T-cell (primary cell): ENCODE measurements at regions not wholly inside any gene's neighbourhood (a gene's known extent, or its start where the extent isn't known, plus 50 kb on each side); places are given as distances from the start of the nearest gene placed in this dataset.

Source experiments
- ATAC-seq, 4 experiments: fragments of 200-7000 bp in 3 of 4; fragments of 150-1000 bp in 1 of 4; cut with Tn5 transposase; replicated peaks in 1 of 4; 1 replicate in 3 of 4; 2 replicates in 1 of 4; pipeline ENCODE4 v1.10.0; 2021; ENCODE audit warnings: moderate library complexity in 3 of 4, mild to moderate bottlenecking in 2 of 4, moderate number of reproducible peaks in 1 of 4
- CTCF ChIA-PET, 2 donors: fragments of 300-600 bp; sonication (Branson Sonifier 250); formaldehyde crosslinking; loops; one replicate each; lab custom pipeline; 2022; ENCODE audit warnings: antibody characterized with exemption in 2 of 2; lab: Charles Lee
- POLR2A ChIA-PET, 2 donors: fragments of 300-600 bp; sonication (Branson Sonifier 250); formaldehyde crosslinking; loops; one replicate each; lab custom pipeline; 2022; ENCODE audit warnings: antibody characterized with exemption in 2 of 2; lab: Charles Lee
- DNase-seq, 35 experiments: peaks; one replicate each; pipeline versions ENCODE4 v3.0.0 to v3.0.0-alpha.2; 2013 to 2023
- H3K27ac ChIP-seq: one replicate; pipeline ENCODE4 v1.5.1; 2013; ENCODE audit warnings: low read length
- H3K27me3 ChIP-seq, 2 experiments: replicated peaks in 1 of 2; 1 replicate in 1 of 2; 2 replicates in 1 of 2; pipeline versions ENCODE4 v1.6.1 to v1.7.0; 2013; ENCODE audit warnings: low read length in 1 of 2, mixed read lengths in 1 of 2; ENCODE audit not compliant: control insufficient read depth in 2 of 2, insufficient read depth in 2 of 2; ENCODE audit errors: extremely low read depth in 1 of 2
- H3K36me3 ChIP-seq, 2 donors: 1 replicate in 1 of 2; 2 replicates in 1 of 2; pipeline versions ENCODE4 v1.6.1 to v1.7.0; 2013; ENCODE audit warnings: low read length in 1 of 2; ENCODE audit not compliant: control insufficient read depth in 2 of 2, insufficient read depth in 1 of 2; ENCODE audit errors: extremely low read depth in 1 of 2
- H3K4me1 ChIP-seq, 2 experiments: 1 replicate in 1 of 2; 2 replicates in 1 of 2; pipeline versions ENCODE4 v1.6.1 to v1.7.0; 2013; ENCODE audit warnings: low read length in 2 of 2, mixed read lengths in 1 of 2; ENCODE audit not compliant: insufficient read depth in 2 of 2, control insufficient read depth in 1 of 2; ENCODE audit errors: extremely low read depth in 1 of 2
- H3K4me3 ChIP-seq, 2 donors: 1 replicate in 1 of 2; 2 replicates in 1 of 2; pipeline versions ENCODE4 v1.5.1 to v1.7.0; 2013; ENCODE audit warnings: mild to moderate bottlenecking in 2 of 2, low read length in 1 of 2, moderate library complexity in 1 of 2; ENCODE audit not compliant: control insufficient read depth in 1 of 2; ENCODE audit errors: extremely low read depth in 1 of 2
- H3K9me3 ChIP-seq: 2 replicates; pipeline ENCODE4 v1.7.0; 2013
- H3K27ac Mint-ChIP-seq, 2 donors: one replicate each; pipeline ENCODE4 v1.8.0; 2020 to 2021; ENCODE audit warnings: mild to moderate bottlenecking in 2 of 2, mixed read lengths in 2 of 2
- H3K27me3 Mint-ChIP-seq, 2 donors: one replicate each; pipeline ENCODE4 v1.8.0; 2021 to 2022; ENCODE audit warnings: mixed read lengths in 2 of 2
- H3K36me3 Mint-ChIP-seq: one replicate; pipeline ENCODE4 v1.8.0; 2021; ENCODE audit warnings: mixed read lengths
- H3K4me1 Mint-ChIP-seq, 3 donors: one replicate each; pipeline ENCODE4 v1.8.0; 2020 to 2022; ENCODE audit warnings: mixed read lengths in 3 of 3, mild to moderate bottlenecking in 1 of 3
- H3K4me3 Mint-ChIP-seq, 3 donors: one replicate each; pipeline ENCODE4 v1.8.0; 2020 to 2022; ENCODE audit warnings: mild to moderate bottlenecking in 3 of 3, mixed read lengths in 3 of 3, moderate library complexity in 3 of 3
- H3K9me3 Mint-ChIP-seq, 3 donors: one replicate each; pipeline ENCODE4 v1.8.0; 2020 to 2022; ENCODE audit warnings: mixed read lengths in 3 of 3
- WGBS: methylation state at CpG from one replicate; pipeline ENCODE4 v1.1.5; 2013; ENCODE audit warnings: missing lambda C conversion rate; ENCODE audit not compliant: insufficient coverage; 5-methylcytosine and 5-hydroxymethylcytosine counted together

GRCh38 chr1:222329493-222330045 is 218.3 kb downstream of the HHIPL2 start:
- H3K36me3 Mint-ChIP-seq = no peaks in the 10 kb centered on the region
- Histone ChIP-seq H3K27me3 (no peaks in the 10 kb centered on the region), H3K4me1 (no peaks in the 10 kb centered on the region), H3K36me3 (no peaks in the 10 kb centered on the region), H3K27ac (no peak overlapping the region), H3K9me3 (no peaks in the 10 kb centered on the region), H3K4me3 (no peak overlapping the region)
- ChIA-PET POLR2A (interaction anchor here in 1 of 2 donors (0.6 kb wide), 1 partner anchor 860 kb away, joined by 5 read pairs; no protein-coding TSS in a partner anchor), CTCF (no interaction called here)
- H3K4me3 Mint-ChIP-seq = no peak overlapping the region
- H3K27ac Mint-ChIP-seq = no peak overlapping the region
- no peak for ATAC-seq
- no peak for DNase-seq
- H3K4me1 Mint-ChIP-seq = peaks cover 8 to 9% (median 8%) of the 10 kb centered on the region in 3 donors
- H3K27me3 Mint-ChIP-seq = no peaks in the 10 kb centered on the region
- H3K9me3 Mint-ChIP-seq = peaks cover 0 to 4% (median 0%) of the 10 kb centered on the region in 3 donors
- 60% methylated on average over 2 of the region's 3 CpGs for WGBS

- no peaks in the 10 kb centered on the region for H3K4me1 ChIP-seq
- Mint-ChIP-seq H3K4me1 (peaks cover 8 to 12% (median 8%) of the 10 kb centered on the region in 3 donors), H3K4me3 (no peak overlapping the region), H3K27ac (no peak overlapping the region), H3K27me3 (no peaks in the 10 kb centered on the region), H3K36me3 (no peaks in the 10 kb centered on the region), H3K9me3 (peaks cover 0 to 7% (median 3%) of the 10 kb centered on the region in 3 donors)
- no peak overlapping the region for H3K4me3 ChIP-seq
- CTCF ChIA-PET = no interaction called here
- H3K9me3 ChIP-seq = no peaks in the 10 kb centered on the region
- no peak for DNase-seq
- no peak for ATAC-seq
- no peaks in the 10 kb centered on the region for H3K36me3 ChIP-seq
- H3K27ac ChIP-seq = no peak overlapping the region
- H3K27me3 ChIP-seq = no peaks in the 10 kb centered on the region
- POLR2A ChIA-PET = interaction anchor here in 1 of 2 donors (0.7 kb wide), 1 partner anchor 79 kb away, joined by 3 read pairs; no protein-coding TSS in a partner anchor
Observed at GRCh38 chr1:222326710-222327036, 221.2 kb downstream of the HHIPL2 start.

- POLR2A ChIA-PET = interaction anchor here in 1 of 2 donors (0.7 kb wide), 1 partner anchor 79 kb away, joined by 3 read pairs; no protein-coding TSS in a partner anchor
- no peaks in the 10 kb centered on the region for H3K27me3 Mint-ChIP-seq
- WGBS = 42% methylated on average over 2 of the region's 3 CpGs
- H3K9me3 ChIP-seq = no peaks in the 10 kb centered on the region
- H3K4me1 ChIP-seq = no peaks in the 10 kb centered on the region
- peaks cover 0 to 7% (median 3%) of the 10 kb centered on the region in 3 donors for H3K9me3 Mint-ChIP-seq
- no peaks in the 10 kb centered on the region for H3K27me3 ChIP-seq
- CTCF ChIA-PET = no interaction called here
- H3K36me3 Mint-ChIP-seq = no peaks in the 10 kb centered on the region
- no peak overlapping the region for H3K4me3 ChIP-seq
- ATAC-seq (no peak), DNase-seq (no peak)
- H3K4me1 Mint-ChIP-seq = peaks cover 8 to 12% (median 8%) of the 10 kb centered on the region in 3 donors
- no peak overlapping the region for H3K27ac ChIP-seq
- no peak overlapping the region for H3K4me3 Mint-ChIP-seq
- no peaks in the 10 kb centered on the region for H3K36me3 ChIP-seq
- H3K27ac Mint-ChIP-seq = no peak overlapping the region
Observed at GRCh38 chr1:222326006-222326709, 221.7 kb downstream of the HHIPL2 start.

- no peaks in the 10 kb centered on the region for H3K36me3 Mint-ChIP-seq
- ATAC-seq (no peak), DNase-seq (no peak)
- H3K9me3 Mint-ChIP-seq = peaks cover 0 to 7% (median 3%) of the 10 kb centered on the region in 3 donors
- WGBS = no CpG with 5 or more reads among the region's 2 CpGs
- no peaks in the 10 kb centered on the region for H3K27me3 ChIP-seq
- no peaks in the 10 kb centered on the region for H3K27me3 Mint-ChIP-seq
- peaks cover 8 to 12% (median 8%) of the 10 kb centered on the region in 3 donors for H3K4me1 Mint-ChIP-seq
- no peak overlapping the region for H3K4me3 ChIP-seq
- no peaks in the 10 kb centered on the region for H3K9me3 ChIP-seq
- H3K4me1 ChIP-seq = no peaks in the 10 kb centered on the region
- H3K36me3 ChIP-seq = no peaks in the 10 kb centered on the region
- H3K27ac ChIP-seq = no peak overlapping the region
- H3K27ac Mint-ChIP-seq = no peak overlapping the region
- ChIA-PET CTCF (no interaction called here), POLR2A (no interaction called here)
- no peak overlapping the region for H3K4me3 Mint-ChIP-seq
Observed at GRCh38 chr1:222325506-222325905, 222.4 kb downstream of the HHIPL2 start.

- ATAC-seq (no peak), DNase-seq (no peak)
- no peak overlapping the region for H3K4me3 Mint-ChIP-seq
- H3K4me1 Mint-ChIP-seq = peaks cover 0 to 4% (median 4%) of the 10 kb centered on the region in 3 donors
- Histone ChIP-seq H3K36me3 (no peaks in the 10 kb centered on the region), H3K27ac (no peak overlapping the region), H3K4me3 (no peak overlapping the region), H3K9me3 (no peaks in the 10 kb centered on the region), H3K4me1 (no peaks in the 10 kb centered on the region), H3K27me3 (no peaks in the 10 kb centered on the region)
- H3K36me3 Mint-ChIP-seq = no peaks in the 10 kb centered on the region
- H3K27ac Mint-ChIP-seq = no peak overlapping the region
- CTCF ChIA-PET = no interaction called here
- POLR2A ChIA-PET = interaction anchor here in 1 of 2 donors (0.6 kb wide), 1 partner anchor 942 kb away, joined by 8 read pairs; no protein-coding TSS in a partner anchor
- no peaks in the 10 kb centered on the region for H3K9me3 Mint-ChIP-seq
- WGBS = 67% methylated on average over 1 of the region's 2 CpGs
- no peaks in the 10 kb centered on the region for H3K27me3 Mint-ChIP-seq
Observed at GRCh38 chr1:222314839-222315238, 233.1 kb downstream of the HHIPL2 start.

GRCh38 chr1:222310836-222311235 is 237.1 kb downstream of the HHIPL2 start:
- Mint-ChIP-seq H3K9me3 (no peaks in the 10 kb centered on the region), H3K4me3 (no peak overlapping the region), H3K4me1 (peaks cover 11 to 20% (median 19%) of the 10 kb centered on the region in 3 donors), H3K36me3 (no peaks in the 10 kb centered on the region), H3K27ac (no peak overlapping the region), H3K27me3 (no peaks in the 10 kb centered on the region)
- ATAC-seq = peak; percentile 23 to 88 (median 54)
- CTCF ChIA-PET = interaction anchor here in 1 of 2 donors (0.6 kb wide), 1 partner anchor 662 kb away, joined by 3 read pairs; no protein-coding TSS in a partner anchor
- peak in 21 of 35 experiments; percentile 1 to 35 (median 12) for DNase-seq
- no peaks in the 10 kb centered on the region for H3K27me3 ChIP-seq
- no peaks in the 10 kb centered on the region for H3K36me3 ChIP-seq
- no peaks in the 10 kb centered on the region for H3K4me1 ChIP-seq
- no peak overlapping the region for H3K4me3 ChIP-seq
- 87% methylated on average over 5 of the region's 5 CpGs for WGBS
- POLR2A ChIA-PET = no interaction called here
- H3K9me3 ChIP-seq = no peaks in the 10 kb centered on the region
- no peak overlapping the region for H3K27ac ChIP-seq
